ENCODE measurements at regions not wholly inside any gene's neighbourhood (a gene's known extent, or its start where the extent isn't known, plus 50 kb on each side); places are given as distances from the start of the nearest gene placed in this dataset.

- H3K4me2 ChIP-seq (ENCODE audit: control insufficient read depth, extremely low read depth, insufficient read depth, low read depth, low read length): no peak overlapping the region
- DNase-seq (ENCODE audit: low read depth, low spot score) (no peak), FAIRE-seq (no peak)
- H2AFZ ChIP-seq (ENCODE audit: control insufficient read depth, low read length): no peak overlapping the region
- H3K27me3 ChIP-seq (ENCODE audit: control insufficient read depth, extremely low read depth, insufficient read depth, low read length): no peaks in the 10 kb centered on the region
- H3K36me3 ChIP-seq (ENCODE audit: control insufficient read depth in 2 of 2, extremely low read depth in 1 of 2, insufficient read depth in 2 of 2, low read length in 2 of 2): no peaks in the 10 kb centered on the region
- H3K27ac ChIP-seq (ENCODE audit: control insufficient read depth, insufficient read depth, low read length): no peak overlapping the region
- H3K9ac ChIP-seq (ENCODE audit: control insufficient read depth, extremely low read depth, insufficient read depth, low read length): no peak overlapping the region
- TF ChIP-seq EZH2 (IDR thresholded peaks at IDR 0.05; ENCODE audit: low read length) (no peak), CTCF (optimal IDR thresholded peaks at IDR 0.05 in 1 of 3, IDR thresholded peaks at IDR 0.05 in 1 of 3, conservative IDR thresholded peaks at IDR 0.05 in 1 of 3; ENCODE audit: extremely low read depth in 1 of 3, insufficient read depth in 2 of 3, low read length in 3 of 3) (no peak)
- no peaks in the 10 kb centered on the region for H3K9me3 ChIP-seq (ENCODE audit: control insufficient read depth, low read depth, low read length)
- dilution Hi-C loops (cut with MboI; ENCODE audit: extremely low pct_ligation_motif_present, low sequenced_read_pairs): no loop called here
- no peaks in the 10 kb centered on the region for H3K79me2 ChIP-seq (ENCODE audit: control insufficient read depth, insufficient read depth, low read length)
- no peaks in the 10 kb centered on the region for H3K4me1 ChIP-seq (ENCODE audit: control insufficient read depth, extremely low read depth, insufficient read depth, low read length)
- H3K9me1 ChIP-seq (ENCODE audit: control insufficient read depth, extremely low read depth, insufficient read depth, low read length): no peaks in the 10 kb centered on the region
- no peak overlapping the region for H3K4me3 ChIP-seq (ENCODE audit: control insufficient read depth in 2 of 3, extremely low read depth in 1 of 3, insufficient read depth in 2 of 3, low read depth in 1 of 3, low read length in 3 of 3)
- H4K20me1 ChIP-seq (ENCODE audit: control insufficient read depth, extremely low read depth, insufficient read depth, low read length): no peaks in the 10 kb centered on the region
These were observed 305.9 kb upstream of the ATP10B start for GRCh38 chr5:161157925-161158324.

GRCh38 chr5:161155451-161155850 is 303.4 kb upstream of the ATP10B start:
- Histone ChIP-seq H3K36me3 (ENCODE audit: control insufficient read depth in 2 of 2, extremely low read depth in 1 of 2, insufficient read depth in 2 of 2, low read length in 2 of 2) (no peaks in the 10 kb centered on the region), H3K79me2 (ENCODE audit: control insufficient read depth, insufficient read depth, low read length) (no peaks in the 10 kb centered on the region), H3K9ac (ENCODE audit: control insufficient read depth, extremely low read depth, insufficient read depth, low read length) (no peak overlapping the region), H3K4me3 (ENCODE audit: control insufficient read depth in 2 of 3, extremely low read depth in 1 of 3, insufficient read depth in 2 of 3, low read depth in 1 of 3, low read length in 3 of 3) (no peak overlapping the region), H3K27ac (ENCODE audit: control insufficient read depth, insufficient read depth, low read length) (no peak overlapping the region), H4K20me1 (ENCODE audit: control insufficient read depth, extremely low read depth, insufficient read depth, low read length) (no peaks in the 10 kb centered on the region), H3K9me1 (ENCODE audit: control insufficient read depth, extremely low read depth, insufficient read depth, low read length) (no peaks in the 10 kb centered on the region), H3K27me3 (ENCODE audit: control insufficient read depth, extremely low read depth, insufficient read depth, low read length) (no peaks in the 10 kb centered on the region), H3K4me1 (ENCODE audit: control insufficient read depth, extremely low read depth, insufficient read depth, low read length) (no peaks in the 10 kb centered on the region), H2AFZ (ENCODE audit: control insufficient read depth, low read length) (no peak overlapping the region), H3K9me3 (ENCODE audit: control insufficient read depth, low read depth, low read length) (no peaks in the 10 kb centered on the region), H3K4me2 (ENCODE audit: control insufficient read depth, extremely low read depth, insufficient read depth, low read depth, low read length) (no peak overlapping the region)
- dilution Hi-C loops (cut with MboI; ENCODE audit: extremely low pct_ligation_motif_present, low sequenced_read_pairs): no loop called here
- no peak for DNase-seq (ENCODE audit: low read depth, low spot score)
- FAIRE-seq: no peak
- TF ChIP-seq CTCF (optimal IDR thresholded peaks at IDR 0.05 in 1 of 3, IDR thresholded peaks at IDR 0.05 in 1 of 3, conservative IDR thresholded peaks at IDR 0.05 in 1 of 3; ENCODE audit: extremely low read depth in 1 of 3, insufficient read depth in 2 of 3, low read length in 3 of 3) (no peak), EZH2 (IDR thresholded peaks at IDR 0.05; ENCODE audit: low read length) (no peak)

All from keratinocyte (primary cell).